HEK293 (cell line): ENCODE measurements at regions not wholly inside any gene's neighbourhood (a gene's known extent, or its start where the extent isn't known, plus 50 kb on each side); places are given as distances from the start of the nearest gene placed in this dataset.

Experiments used
- CTCF ChIP-seq: fragments of 450-650 bp; formaldehyde crosslinking; IDR thresholded peaks from 2 replicates; pipeline ENCODE4 v1.5.1; 2016; ENCODE audit warnings: missing biosample characterization, missing genetic modification characterization
- MYNN ChIP-seq: fragments of 450-650 bp; formaldehyde crosslinking; IDR thresholded peaks from 2 replicates; pipeline ENCODE4 v1.5.1; 2016; ENCODE audit warnings: missing biosample characterization, missing genetic modification characterization, borderline replicate concordance
- PRDM6 ChIP-seq: fragments of 450-650 bp; formaldehyde crosslinking; IDR thresholded peaks from 2 replicates; pipeline ENCODE4 v1.5.1; 2017; ENCODE audit warnings: missing biosample characterization, missing genetic modification characterization
- ZBTB49 ChIP-seq: fragments of 450-650 bp; formaldehyde crosslinking; IDR thresholded peaks from 2 replicates; pipeline ENCODE4 v1.5.1; 2016; ENCODE audit warnings: missing biosample characterization, missing genetic modification characterization, low read depth
- ZBTB7A ChIP-seq: fragments of 450-650 bp; formaldehyde crosslinking; IDR thresholded peaks from 2 replicates; pipeline ENCODE4 v1.5.1; 2016; ENCODE audit warnings: low read depth, missing biosample characterization, missing genetic modification characterization
- ZFP41 ChIP-seq: fragments of 450-650 bp; formaldehyde crosslinking; IDR thresholded peaks from 2 replicates; pipeline ENCODE4 v1.5.1; 2016; ENCODE audit warnings: missing biosample characterization, missing genetic modification characterization, borderline replicate concordance
- ZNF140 ChIP-seq: fragments of 450-650 bp; formaldehyde crosslinking; IDR thresholded peaks from 2 replicates; pipeline ENCODE4 v1.5.1; 2016; ENCODE audit warnings: missing biosample characterization, missing genetic modification characterization
- ZNF18 ChIP-seq: fragments of 450-650 bp; formaldehyde crosslinking; IDR thresholded peaks from 2 replicates; pipeline ENCODE4 v1.5.1; 2016; ENCODE audit warnings: missing biosample characterization, missing genetic modification characterization
- ZNF24 ChIP-seq: fragments of 450-650 bp; formaldehyde crosslinking; IDR thresholded peaks from 2 replicates; pipeline ENCODE4 v1.5.1; 2016; ENCODE audit warnings: missing biosample characterization, missing genetic modification characterization

GRCh38 chr2:58720770-58721697 lies 479.9 kb upstream of the FANCL start:
- TF ChIP-seq CTCF (tag by site-specific recombination): no peak
- TF ChIP-seq ZNF140 (tag by site-specific recombination): no peak
- no peak for TF ChIP-seq PRDM6 (tag by site-specific recombination)
- no peak for TF ChIP-seq ZFP41 (tag by site-specific recombination)
- TF ChIP-seq ZBTB49 (tag by site-specific recombination): no peak
- no peak for TF ChIP-seq ZNF18
- no peak for TF ChIP-seq ZNF24 (tag by site-specific recombination)
- no peak for TF ChIP-seq MYNN (tag by site-specific recombination)
- no peak for TF ChIP-seq ZBTB7A (tag by site-specific recombination)
